Activated T-cell treated with anti-CD3 and anti-CD28 coated beads, Interleukin-2, amount 50 U/mL, for 24 hours (primary cell): ENCODE measurements at regions not wholly inside any gene's neighbourhood (a gene's known extent, or its start where the extent isn't known, plus 50 kb on each side); places are given as distances from the start of the nearest gene placed in this dataset.

Experiments used
- DNase-seq: peaks from one replicate; pipeline ENCODE4 v3.0.0-alpha.2; 2020
- H3K27ac Mint-ChIP-seq: 2 replicates; pipeline ENCODE4 v1.8.0; 2020; ENCODE audit warnings: mild to moderate bottlenecking, mixed read lengths
- H3K27me3 Mint-ChIP-seq: 2 replicates; pipeline ENCODE4 v1.8.0; 2020; ENCODE audit warnings: mixed read lengths
- H3K36me3 Mint-ChIP-seq: 2 replicates; pipeline ENCODE4 v1.8.0; 2020; ENCODE audit warnings: low read depth, mixed read lengths
- H3K4me1 Mint-ChIP-seq: 2 replicates; pipeline ENCODE4 v1.8.0; 2020; ENCODE audit warnings: low read depth, mixed read lengths
- H3K4me3 Mint-ChIP-seq: 2 replicates; pipeline ENCODE4 v1.8.0; 2020; ENCODE audit warnings: mild to moderate bottlenecking, moderate library complexity, mixed read lengths
- H3K9me3 Mint-ChIP-seq: 2 replicates; pipeline ENCODE4 v1.8.0; 2020; ENCODE audit warnings: mixed read lengths

DNA sequence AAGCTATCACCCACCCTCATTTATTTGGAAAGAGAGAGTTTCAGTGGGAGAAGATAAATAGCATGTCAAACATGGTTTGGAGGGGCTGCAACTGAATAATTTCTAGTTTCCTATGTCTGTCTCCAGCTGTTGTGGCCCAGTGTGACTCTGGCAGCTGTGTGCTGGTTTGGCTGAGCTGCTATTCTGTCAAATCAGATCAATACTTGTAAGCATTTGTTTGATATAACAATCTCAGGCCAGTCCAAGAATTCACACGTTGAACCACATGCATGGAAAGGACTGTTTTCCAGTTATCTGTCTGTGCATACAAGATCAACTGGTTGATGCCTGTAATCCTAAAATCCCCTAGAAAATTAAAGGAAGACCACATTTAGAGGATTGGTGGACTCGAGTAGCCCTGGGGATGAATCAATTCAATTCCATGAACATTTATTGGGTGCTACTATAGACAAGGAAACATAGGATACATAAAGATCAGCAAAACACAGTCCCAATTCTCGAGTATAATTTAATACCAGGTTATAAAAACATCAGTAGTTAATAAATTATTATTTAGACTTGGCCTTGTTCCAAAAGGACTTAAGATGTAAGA lies 209.0 kb upstream of the PARD3B start:
- no peak overlapping the region for H3K27ac Mint-ChIP-seq
- H3K4me1 Mint-ChIP-seq: no peaks in the 10 kb centered on the region
- H3K27me3 Mint-ChIP-seq: peaks cover 50% of the 10 kb centered on the region
- H3K36me3 Mint-ChIP-seq: no peaks in the 10 kb centered on the region
- no peak for DNase-seq
- H3K4me3 Mint-ChIP-seq: no peak overlapping the region
- no peaks in the 10 kb centered on the region for H3K9me3 Mint-ChIP-seq

DNA sequence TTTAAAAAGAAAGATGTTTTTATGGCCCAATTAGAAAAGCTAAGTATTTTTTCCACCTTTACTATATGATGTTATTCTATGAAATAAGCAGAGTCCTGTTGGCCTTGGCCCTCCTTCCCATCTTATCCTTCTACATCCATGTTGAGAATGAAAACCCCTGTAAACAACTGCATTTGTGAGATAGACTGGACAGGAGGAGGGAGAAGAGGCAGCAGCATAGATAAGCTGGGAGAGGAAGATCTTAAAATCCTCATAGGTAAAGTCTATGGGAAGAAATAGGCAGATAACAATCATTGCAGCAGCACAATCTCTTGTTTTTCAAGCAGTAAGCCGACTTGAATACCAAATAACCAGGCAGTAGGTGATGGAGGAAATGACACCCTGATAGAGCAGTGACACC lies 207.6 kb upstream of the PARD3B start:
- Mint-ChIP-seq H3K36me3 (no peaks in the 10 kb centered on the region), H3K27me3 (peaks cover 51% of the 10 kb centered on the region), H3K4me1 (no peaks in the 10 kb centered on the region), H3K9me3 (no peaks in the 10 kb centered on the region), H3K4me3 (no peak overlapping the region), H3K27ac (no peak overlapping the region)
- DNase-seq: no peak

DNA sequence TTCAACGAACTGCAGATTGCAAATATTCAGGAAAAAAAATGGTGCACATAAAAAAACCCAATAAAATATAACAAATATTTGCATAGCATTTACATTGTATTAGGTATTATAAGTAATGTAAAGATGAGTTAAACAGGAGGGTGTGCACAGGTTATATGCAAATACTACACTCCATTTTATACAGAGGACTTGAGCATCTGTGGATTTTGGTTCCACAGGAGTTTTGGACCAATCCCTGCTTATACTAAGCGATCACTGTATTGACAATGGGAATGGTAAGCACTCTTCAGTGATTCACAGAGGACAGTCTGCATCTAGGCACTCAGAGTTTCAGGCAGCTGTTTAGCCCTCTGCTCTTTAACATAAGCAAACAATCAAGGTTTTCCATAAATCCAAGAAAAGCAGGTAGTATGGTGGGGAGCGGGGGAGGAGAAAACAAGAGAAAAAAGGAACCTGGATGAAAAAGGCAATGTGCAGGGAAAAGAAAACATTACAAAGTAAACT lies 206.0 kb upstream of the PARD3B start:
- Mint-ChIP-seq H3K27me3 (peaks cover 50% of the 10 kb centered on the region), H3K4me1 (no peaks in the 10 kb centered on the region), H3K9me3 (no peaks in the 10 kb centered on the region), H3K36me3 (no peaks in the 10 kb centered on the region), H3K4me3 (no peak overlapping the region), H3K27ac (no peak overlapping the region)
- no peak for DNase-seq

DNA sequence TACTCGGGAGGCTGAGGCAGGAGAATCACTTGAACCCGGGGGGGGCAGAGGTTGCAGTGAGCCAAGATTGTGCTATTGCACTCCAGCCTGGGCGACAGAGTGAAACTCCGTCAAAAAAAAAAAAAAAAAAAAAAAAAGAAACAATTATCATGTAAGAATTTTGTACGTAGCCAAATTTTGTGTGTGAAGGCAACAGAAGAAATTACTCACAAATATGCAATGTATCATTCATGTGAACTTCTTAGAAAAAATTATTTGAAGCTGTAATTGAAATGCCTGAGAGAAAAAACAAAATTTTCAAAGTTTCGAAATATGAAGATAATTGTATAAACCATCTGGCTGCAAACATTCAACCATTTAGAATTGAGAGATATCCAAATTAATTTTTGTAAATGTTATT lies 204.8 kb upstream of the PARD3B start:
- Mint-ChIP-seq H3K36me3 (no peaks in the 10 kb centered on the region), H3K4me3 (no peak overlapping the region), H3K27me3 (peaks cover 44% of the 10 kb centered on the region), H3K4me1 (no peaks in the 10 kb centered on the region), H3K27ac (no peak overlapping the region), H3K9me3 (no peaks in the 10 kb centered on the region)
- DNase-seq: no peak

DNA sequence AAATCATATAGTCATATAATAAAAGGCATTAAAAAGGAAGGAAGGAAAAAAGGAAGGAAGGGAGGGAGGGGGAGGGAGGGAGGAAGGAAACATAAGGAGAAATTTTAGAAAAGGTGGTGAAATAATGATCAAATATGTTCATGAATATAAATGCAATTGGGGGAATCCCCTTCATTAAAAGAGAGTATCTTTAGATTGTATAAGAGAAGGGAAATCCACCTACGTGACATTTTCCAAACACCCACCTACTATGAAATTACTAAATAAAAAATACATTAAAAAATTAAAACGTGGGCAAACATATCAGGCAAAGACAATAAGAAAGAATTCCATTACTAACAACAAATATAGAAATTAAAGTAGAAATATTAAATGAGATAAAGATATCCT lies 203.4 kb upstream of the PARD3B start:
- H3K4me1 Mint-ChIP-seq: no peaks in the 10 kb centered on the region
- H3K36me3 Mint-ChIP-seq: no peaks in the 10 kb centered on the region
- no peak overlapping the region for H3K4me3 Mint-ChIP-seq
- H3K9me3 Mint-ChIP-seq: no peaks in the 10 kb centered on the region
- peaks cover 36% of the 10 kb centered on the region for H3K27me3 Mint-ChIP-seq
- DNase-seq: no peak
- no peak overlapping the region for H3K27ac Mint-ChIP-seq

DNA sequence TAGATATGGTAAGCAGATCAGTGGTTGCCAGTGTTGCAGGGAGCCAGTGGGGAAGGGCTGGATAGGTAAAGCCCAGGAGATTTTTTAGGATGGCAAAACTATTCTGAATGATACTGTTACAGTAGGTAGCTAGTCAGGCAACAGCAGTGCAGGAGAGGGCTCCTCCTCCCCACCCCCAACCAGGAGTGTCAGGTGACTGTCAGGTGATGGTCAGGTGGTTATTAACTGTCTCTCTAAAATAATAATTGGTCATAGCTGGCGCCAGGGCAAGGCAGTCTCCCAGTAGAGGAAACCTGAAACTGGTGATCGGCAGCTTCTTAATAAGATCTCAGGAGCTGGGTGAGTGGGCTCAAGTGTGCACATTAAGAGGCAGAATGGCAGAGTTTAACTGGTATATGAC lies 201.6 kb upstream of the PARD3B start:
- no peak overlapping the region for H3K4me3 Mint-ChIP-seq
- no peaks in the 10 kb centered on the region for H3K9me3 Mint-ChIP-seq
- no peak for DNase-seq
- H3K36me3 Mint-ChIP-seq: no peaks in the 10 kb centered on the region
- no peaks in the 10 kb centered on the region for H3K4me1 Mint-ChIP-seq
- peaks cover 23% of the 10 kb centered on the region for H3K27me3 Mint-ChIP-seq
- no peak overlapping the region for H3K27ac Mint-ChIP-seq

DNA sequence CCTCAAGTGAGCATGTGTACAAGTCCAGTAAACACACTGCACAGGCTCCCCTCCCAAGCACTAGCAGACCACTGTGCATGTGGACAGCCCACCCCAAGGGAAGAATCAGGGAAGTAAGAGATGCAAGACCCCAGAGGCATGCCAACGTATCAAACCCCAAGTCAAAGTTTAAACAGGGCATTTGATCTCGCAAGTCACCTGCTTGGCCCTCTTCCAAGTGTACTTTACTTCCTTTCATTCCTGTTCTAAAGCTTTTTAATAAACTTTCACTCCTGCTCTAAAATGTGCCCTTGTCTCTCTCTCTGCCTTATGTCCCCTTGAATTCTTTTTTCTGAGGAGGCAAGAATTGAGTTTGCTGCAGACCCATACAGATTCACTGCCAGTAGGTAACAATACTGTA lies 201.2 kb upstream of the PARD3B start:
- Mint-ChIP-seq H3K36me3 (no peaks in the 10 kb centered on the region), H3K27me3 (peaks cover 21% of the 10 kb centered on the region), H3K4me3 (no peak overlapping the region), H3K9me3 (no peaks in the 10 kb centered on the region), H3K4me1 (no peaks in the 10 kb centered on the region), H3K27ac (no peak overlapping the region)
- no peak for DNase-seq

DNA sequence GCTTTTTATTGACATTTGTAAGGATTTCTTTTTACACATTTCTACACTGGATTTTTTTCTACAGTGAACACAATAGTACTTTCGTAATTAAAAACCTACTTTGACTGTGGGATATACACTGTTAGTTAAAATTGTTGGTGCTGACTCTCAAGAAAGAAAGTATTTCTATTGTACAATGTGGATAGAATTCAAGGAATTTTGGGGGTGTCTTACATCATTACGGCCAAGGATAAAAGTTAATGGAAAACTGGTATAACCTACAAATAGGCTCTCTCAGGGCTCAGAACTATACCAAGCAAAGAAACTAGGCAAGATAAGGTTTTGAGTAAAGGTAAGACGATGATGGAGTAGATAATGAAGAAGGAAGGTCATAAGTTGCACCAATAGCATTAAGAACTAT lies 198.4 kb upstream of the PARD3B start:
- no peak overlapping the region for H3K27ac Mint-ChIP-seq
- no peak overlapping the region for H3K4me3 Mint-ChIP-seq
- H3K9me3 Mint-ChIP-seq: no peaks in the 10 kb centered on the region
- H3K36me3 Mint-ChIP-seq: no peaks in the 10 kb centered on the region
- H3K27me3 Mint-ChIP-seq: peaks cover 11% of the 10 kb centered on the region
- DNase-seq: no peak
- H3K4me1 Mint-ChIP-seq: no peaks in the 10 kb centered on the region

DNA sequence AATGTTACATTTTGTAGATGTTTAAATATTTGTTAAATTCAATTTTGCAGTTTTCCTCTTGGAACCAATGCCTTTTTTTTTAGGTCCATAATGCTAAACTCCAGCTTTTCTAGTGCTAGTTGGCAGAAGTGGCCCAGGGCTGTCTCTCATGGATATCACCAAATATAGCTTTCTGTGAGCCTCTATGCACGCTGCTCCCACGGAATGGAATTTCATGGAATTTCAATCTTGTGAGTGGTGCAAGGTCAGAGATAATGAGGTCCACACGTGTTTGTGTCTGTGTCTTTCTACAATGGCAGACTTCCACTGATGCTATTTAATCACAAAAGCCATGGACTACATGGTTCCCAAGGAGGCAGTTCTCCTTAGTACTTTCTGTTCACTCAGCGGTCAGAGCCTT lies 191.5 kb upstream of the PARD3B start:
- peaks cover 25% of the 10 kb centered on the region for H3K27me3 Mint-ChIP-seq
- no peaks in the 10 kb centered on the region for H3K9me3 Mint-ChIP-seq
- no peaks in the 10 kb centered on the region for H3K4me1 Mint-ChIP-seq
- DNase-seq: no peak
- H3K36me3 Mint-ChIP-seq: no peaks in the 10 kb centered on the region
- H3K27ac Mint-ChIP-seq: no peak overlapping the region
- no peak overlapping the region for H3K4me3 Mint-ChIP-seq

DNA sequence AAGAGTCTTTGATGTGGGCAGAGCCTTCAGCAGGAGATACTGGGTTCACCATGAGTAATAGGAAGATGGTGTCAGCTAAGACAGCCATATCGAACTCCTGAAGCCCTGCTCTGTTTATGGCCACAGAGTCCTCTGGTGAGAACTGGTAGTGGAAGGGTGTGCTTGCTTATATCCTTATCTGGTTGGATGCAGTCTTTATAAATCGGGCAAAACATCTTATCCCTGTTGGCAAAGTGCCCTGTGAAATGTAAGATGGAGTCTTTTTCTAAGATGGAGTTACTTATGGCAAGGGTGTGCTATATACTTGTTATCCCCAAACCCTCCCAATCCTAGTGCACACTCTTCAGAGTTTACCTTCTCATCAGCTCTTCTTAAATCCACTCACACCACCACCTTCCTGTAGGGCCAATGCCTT lies 190.8 kb upstream of the PARD3B start:
- no peak for DNase-seq
- Mint-ChIP-seq H3K27ac (no peak overlapping the region), H3K9me3 (no peaks in the 10 kb centered on the region), H3K27me3 (peaks cover 25% of the 10 kb centered on the region), H3K4me3 (no peak overlapping the region), H3K36me3 (no peaks in the 10 kb centered on the region), H3K4me1 (no peaks in the 10 kb centered on the region)

DNA sequence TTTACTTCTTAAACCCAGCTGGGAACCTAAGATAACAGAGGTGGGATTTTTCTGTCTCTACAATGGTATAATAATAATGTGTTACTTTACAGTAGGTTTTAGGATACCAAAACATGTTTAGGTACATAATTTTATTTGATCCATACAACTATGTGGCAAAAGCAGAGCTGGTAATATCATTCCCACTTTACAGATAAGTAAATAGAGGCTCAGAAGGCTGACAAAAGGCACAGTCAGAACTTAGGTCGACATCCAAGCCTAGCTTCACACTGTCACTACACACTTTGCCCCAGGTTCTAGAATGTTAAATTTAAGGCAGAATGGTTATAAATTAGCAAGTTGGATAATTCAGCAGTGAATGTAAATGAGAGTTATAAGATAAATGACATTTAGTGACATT lies 189.6 kb upstream of the PARD3B start:
- H3K27ac Mint-ChIP-seq: no peak overlapping the region
- peaks cover 25% of the 10 kb centered on the region for H3K27me3 Mint-ChIP-seq
- no peak for DNase-seq
- no peaks in the 10 kb centered on the region for H3K4me1 Mint-ChIP-seq
- H3K36me3 Mint-ChIP-seq: no peaks in the 10 kb centered on the region
- H3K9me3 Mint-ChIP-seq: no peaks in the 10 kb centered on the region
- no peak overlapping the region for H3K4me3 Mint-ChIP-seq

DNA sequence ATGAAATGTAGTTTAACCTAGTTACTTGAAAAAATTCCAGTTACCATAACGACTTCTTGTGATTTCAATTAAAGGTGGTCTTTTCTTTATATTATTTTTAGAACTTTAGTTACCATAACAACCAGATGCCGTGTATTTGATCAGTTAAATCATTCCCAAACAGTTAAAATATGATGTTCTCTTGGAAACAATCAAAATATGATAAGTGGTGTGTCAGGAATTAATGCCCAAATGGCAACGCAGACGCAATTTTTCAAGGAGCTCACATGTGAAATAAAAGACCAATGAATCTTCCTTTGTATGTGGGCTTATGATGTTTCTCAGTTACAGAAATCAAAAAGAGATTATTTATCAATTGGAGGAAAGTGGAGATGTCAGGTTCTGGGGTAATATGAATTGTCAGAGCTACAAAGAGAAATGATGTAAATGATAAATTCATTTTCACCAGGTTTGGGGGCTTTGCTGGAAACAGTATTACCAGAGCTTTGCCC lies 189.1 kb upstream of the PARD3B start:
- H3K27me3 Mint-ChIP-seq: peaks cover 25% of the 10 kb centered on the region
- H3K27ac Mint-ChIP-seq: no peak overlapping the region
- no peaks in the 10 kb centered on the region for H3K4me1 Mint-ChIP-seq
- no peaks in the 10 kb centered on the region for H3K9me3 Mint-ChIP-seq
- H3K36me3 Mint-ChIP-seq: no peaks in the 10 kb centered on the region
- no peak for DNase-seq
- H3K4me3 Mint-ChIP-seq: no peak overlapping the region

DNA sequence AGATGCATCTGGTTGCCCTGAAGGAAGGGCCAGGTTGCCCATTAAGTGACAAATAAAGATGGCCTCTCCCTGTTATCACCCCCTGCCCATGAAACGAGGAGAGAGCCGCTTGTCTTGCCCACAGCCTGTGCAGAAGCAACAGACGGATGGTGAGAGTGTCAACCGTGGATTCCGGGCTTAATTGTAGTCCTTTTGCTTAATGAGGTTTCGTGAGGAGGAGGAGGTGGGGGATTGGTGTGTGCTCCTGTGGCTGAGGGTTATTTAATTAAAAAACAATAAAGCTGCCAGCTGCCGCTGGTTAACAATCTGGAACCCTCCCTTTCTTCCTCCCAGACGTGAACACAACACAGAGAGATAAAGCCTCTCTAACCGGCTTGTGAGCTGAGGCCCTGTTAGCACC lies 188.0 kb upstream of the PARD3B start:
- Mint-ChIP-seq H3K36me3 (no peaks in the 10 kb centered on the region), H3K9me3 (no peaks in the 10 kb centered on the region), H3K4me1 (no peaks in the 10 kb centered on the region), H3K4me3 (no peak overlapping the region), H3K27ac (no peak overlapping the region), H3K27me3 (peaks cover 25% of the 10 kb centered on the region)
- DNase-seq: no peak

DNA sequence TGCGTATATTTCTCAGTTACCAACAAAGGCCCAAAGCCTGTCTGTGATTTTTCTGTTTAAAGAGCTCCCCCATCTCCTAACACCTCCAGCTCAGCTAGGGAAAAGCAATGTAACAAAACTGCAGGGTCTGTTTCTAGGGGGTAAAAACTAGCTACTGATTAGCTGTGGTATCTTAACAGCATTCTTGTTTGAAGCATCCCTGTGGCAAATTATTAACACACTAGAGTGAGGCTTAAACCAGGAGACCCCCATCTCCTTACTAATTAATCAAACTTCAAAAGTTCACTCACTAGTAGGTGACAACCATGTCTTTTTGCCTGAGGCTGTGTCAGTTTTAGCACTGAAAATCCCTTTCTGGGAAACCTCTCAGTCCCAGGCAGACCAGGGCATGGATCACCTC lies 186.2 kb upstream of the PARD3B start:
- H3K4me1 Mint-ChIP-seq: no peaks in the 10 kb centered on the region
- H3K4me3 Mint-ChIP-seq: no peak overlapping the region
- H3K9me3 Mint-ChIP-seq: no peaks in the 10 kb centered on the region
- H3K27me3 Mint-ChIP-seq: peaks cover 20% of the 10 kb centered on the region
- no peak overlapping the region for H3K27ac Mint-ChIP-seq
- no peak for DNase-seq
- no peaks in the 10 kb centered on the region for H3K36me3 Mint-ChIP-seq

DNA sequence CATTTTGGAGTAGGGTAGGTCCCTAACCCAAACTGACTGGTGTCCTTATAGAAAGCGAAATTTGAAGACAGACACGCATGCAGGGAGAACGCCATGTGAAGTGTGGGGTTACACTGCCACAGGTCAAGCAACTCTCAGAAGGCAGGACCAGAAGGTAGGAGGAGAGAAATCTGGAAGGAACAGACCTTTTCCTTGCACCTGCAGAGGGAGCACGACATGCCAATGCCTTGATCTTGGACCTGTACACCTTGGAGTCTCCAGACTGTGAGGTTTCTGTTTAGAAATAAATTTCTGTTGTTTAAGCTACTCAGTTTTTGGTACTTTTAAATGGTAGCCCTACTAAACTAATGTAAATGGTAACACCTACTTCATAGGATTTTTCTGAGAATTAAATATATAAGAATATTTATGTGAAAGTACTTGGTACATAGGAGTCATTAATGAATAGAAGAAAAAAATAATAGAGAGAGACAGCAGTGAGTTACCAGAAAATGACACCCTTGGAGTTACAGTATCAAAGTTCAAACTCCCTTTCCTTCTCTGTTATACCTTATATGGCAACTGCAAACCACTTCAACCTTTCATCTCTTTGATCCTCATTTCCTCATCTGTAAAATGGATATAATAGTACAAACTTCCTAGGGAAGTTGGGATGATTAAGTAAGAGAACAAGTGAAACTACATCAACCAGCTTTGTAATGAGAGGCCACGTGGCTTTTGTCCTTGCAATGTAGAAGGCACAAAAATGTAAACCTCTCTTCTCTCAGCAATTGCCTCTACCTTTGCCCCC lies 184.9 kb upstream of the PARD3B start:
- no peak overlapping the region for H3K27ac Mint-ChIP-seq
- H3K27me3 Mint-ChIP-seq: peaks cover 10% of the 10 kb centered on the region
- H3K9me3 Mint-ChIP-seq: no peaks in the 10 kb centered on the region
- H3K36me3 Mint-ChIP-seq: no peaks in the 10 kb centered on the region
- DNase-seq: no peak
- H3K4me3 Mint-ChIP-seq: no peak overlapping the region
- no peaks in the 10 kb centered on the region for H3K4me1 Mint-ChIP-seq
